ENCODE measurements at regions not wholly inside any gene's neighbourhood (a gene's known extent, or its start where the extent isn't known, plus 50 kb on each side); places are given as distances from the start of the nearest gene placed in this dataset.

GRCh38 chr7:38049679-38050078 lies 128.4 kb upstream of the STARD3NL start:
- TF ChIP-seq NFIC (IDR thresholded peaks at IDR 0.05) (no peak), EP300 (IDR thresholded peaks at IDR 0.05; ENCODE audit: borderline replicate concordance) (no peak), RAD21 (IDR thresholded peaks at IDR 0.05; ENCODE audit: low read depth) (no peak), TAF1 (IDR thresholded peaks at IDR 0.05; ENCODE audit: low read depth) (no peak), YY1 (IDR thresholded peaks at IDR 0.05; ENCODE audit: low read depth) (no peak), MAX (IDR thresholded peaks at IDR 0.05) (no peak)
